ENCODE measurements at regions not wholly inside any gene's neighbourhood (a gene's known extent, or its start where the extent isn't known, plus 50 kb on each side); places are given as distances from the start of the nearest gene placed in this dataset.

- H3K27ac ChIP-seq (ENCODE audit: low read depth, low read length, poor library complexity, severe bottlenecking), result no peak overlapping the region
- TF ChIP-seq, protein P1, sequence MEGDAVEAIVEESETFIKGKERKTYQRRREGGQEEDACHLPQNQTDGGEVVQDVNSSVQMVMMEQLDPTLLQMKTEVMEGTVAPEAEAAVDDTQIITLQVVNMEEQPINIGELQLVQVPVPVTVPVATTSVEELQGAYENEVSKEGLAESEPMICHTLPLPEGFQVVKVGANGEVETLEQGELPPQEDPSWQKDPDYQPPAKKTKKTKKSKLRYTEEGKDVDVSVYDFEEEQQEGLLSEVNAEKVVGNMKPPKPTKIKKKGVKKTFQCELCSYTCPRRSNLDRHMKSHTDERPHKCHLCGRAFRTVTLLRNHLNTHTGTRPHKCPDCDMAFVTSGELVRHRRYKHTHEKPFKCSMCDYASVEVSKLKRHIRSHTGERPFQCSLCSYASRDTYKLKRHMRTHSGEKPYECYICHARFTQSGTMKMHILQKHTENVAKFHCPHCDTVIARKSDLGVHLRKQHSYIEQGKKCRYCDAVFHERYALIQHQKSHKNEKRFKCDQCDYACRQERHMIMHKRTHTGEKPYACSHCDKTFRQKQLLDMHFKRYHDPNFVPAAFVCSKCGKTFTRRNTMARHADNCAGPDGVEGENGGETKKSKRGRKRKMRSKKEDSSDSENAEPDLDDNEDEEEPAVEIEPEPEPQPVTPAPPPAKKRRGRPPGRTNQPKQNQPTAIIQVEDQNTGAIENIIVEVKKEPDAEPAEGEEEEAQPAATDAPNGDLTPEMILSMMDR (conservative IDR thresholded peaks at IDR 0.05; ENCODE audit: low read depth, low read length), result no peak
- no peak for TF ChIP-seq EZH2 (IDR thresholded peaks at IDR 0.05; ENCODE audit: borderline replicate concordance, low read depth, low read length, poor library complexity, severe bottlenecking)
- BruUV-seq (replicated peaks), result no TSS peak
- intact Hi-C loops (cut with micrococcal nuclease; ENCODE audit: unreplicated experiment), result no loop called here
- no peaks in the 10 kb centered on the region for H3K36me3 ChIP-seq (ENCODE audit: insufficient read depth, low read length, poor library complexity, severe bottlenecking)
- ChIA-PET CTCF (no interaction called here), POLR2A (ENCODE audit: low non-redundant PET) (no interaction called here)
- no peaks in the 10 kb centered on the region for H3K9me3 ChIP-seq (ENCODE audit: low read depth, low read length, poor library complexity, severe bottlenecking)
- no peak for DNase-seq (ENCODE audit: low spot score)
- no peaks in the 10 kb centered on the region for H3K4me1 ChIP-seq (ENCODE audit: insufficient read depth, low read length, poor library complexity, severe bottlenecking)
- no peaks in the 10 kb centered on the region for H3K27me3 ChIP-seq (replicated peaks; ENCODE audit: insufficient read depth, low read depth, low read length, poor library complexity)
- no peak overlapping the region for H3K4me3 ChIP-seq (ENCODE audit: low read depth, low read length, poor library complexity, severe bottlenecking)
Observed at GRCh38 chr4:66647926-66648325, 897.4 kb downstream of the CENPC start.

- TF ChIP-seq, protein P1 (conservative IDR thresholded peaks at IDR 0.05; ENCODE audit: low read depth, low read length), result no peak
- TF ChIP-seq EZH2 (IDR thresholded peaks at IDR 0.05; ENCODE audit: borderline replicate concordance, low read depth, low read length, poor library complexity, severe bottlenecking), result no peak
- ChIA-PET CTCF (no interaction called here), POLR2A (ENCODE audit: low non-redundant PET) (no interaction called here)
- DNase-seq (ENCODE audit: low spot score), result no peak
- no peaks in the 10 kb centered on the region for H3K27me3 ChIP-seq (replicated peaks; ENCODE audit: insufficient read depth, low read depth, low read length, poor library complexity)
- H3K4me1 ChIP-seq (ENCODE audit: insufficient read depth, low read length, poor library complexity, severe bottlenecking), result no peaks in the 10 kb centered on the region
- H3K4me3 ChIP-seq (ENCODE audit: low read depth, low read length, poor library complexity, severe bottlenecking), result no peak overlapping the region
- H3K27ac ChIP-seq (ENCODE audit: low read depth, low read length, poor library complexity, severe bottlenecking), result no peak overlapping the region
- H3K36me3 ChIP-seq (ENCODE audit: insufficient read depth, low read length, poor library complexity, severe bottlenecking), result no peaks in the 10 kb centered on the region
- H3K9me3 ChIP-seq (ENCODE audit: low read depth, low read length, poor library complexity, severe bottlenecking), result no peaks in the 10 kb centered on the region
- BruUV-seq (replicated peaks), result no TSS peak
- intact Hi-C loops (cut with micrococcal nuclease; ENCODE audit: unreplicated experiment), result no loop called here
Observed at GRCh38 chr4:66647476-66647875, 897.8 kb downstream of the CENPC start.

DNA sequence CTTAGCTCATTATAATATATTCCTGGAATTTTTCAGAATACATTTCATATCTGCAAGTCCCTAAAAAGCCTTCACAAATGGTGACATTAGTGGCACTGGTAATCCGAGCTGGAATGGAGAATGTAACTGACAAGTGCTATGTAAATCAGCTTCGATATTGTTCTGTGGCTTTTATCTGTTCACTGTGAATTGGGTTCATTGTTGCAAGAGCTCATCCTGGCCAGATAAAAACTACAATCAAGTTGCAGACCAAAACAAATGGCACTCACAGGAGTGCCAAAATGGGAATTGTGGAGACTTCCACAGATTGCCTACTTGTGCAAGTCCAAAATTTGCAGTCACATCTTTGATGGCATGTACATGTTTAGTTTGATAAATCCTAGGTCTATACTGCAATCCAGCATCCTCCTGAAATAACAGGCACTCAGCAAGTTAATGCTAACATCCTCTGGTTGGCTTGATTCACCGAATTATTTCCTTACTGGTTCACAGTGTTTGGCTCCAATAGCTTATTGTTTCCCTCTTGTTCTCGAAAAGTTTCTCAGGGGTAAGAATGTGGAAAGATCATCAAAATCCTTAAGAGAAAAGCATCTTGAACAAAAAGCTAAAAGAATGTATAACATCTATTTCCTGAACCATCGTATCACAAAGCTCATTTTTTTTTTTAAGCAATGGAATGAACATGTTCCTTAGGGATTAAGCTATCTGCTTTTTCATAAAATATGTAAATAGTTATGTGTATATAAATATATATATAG lies 904.9 kb downstream of the CENPC start:
- intact Hi-C loops (cut with micrococcal nuclease; ENCODE audit: unreplicated experiment), result no loop called here
- ChIA-PET CTCF (no interaction called here), POLR2A (ENCODE audit: low non-redundant PET) (no interaction called here)

More for the DNA sequence above, 904.9 kb downstream of the CENPC start:
- H3K4me3 ChIP-seq (ENCODE audit: low read depth, low read length, poor library complexity, severe bottlenecking), result no peak overlapping the region
- no peaks in the 10 kb centered on the region for H3K9me3 ChIP-seq (ENCODE audit: low read depth, low read length, poor library complexity, severe bottlenecking)
- H3K36me3 ChIP-seq (ENCODE audit: insufficient read depth, low read length, poor library complexity, severe bottlenecking), result no peaks in the 10 kb centered on the region
- TF ChIP-seq, protein P1 (conservative IDR thresholded peaks at IDR 0.05; ENCODE audit: low read depth, low read length), result no peak
- TF ChIP-seq EZH2 (IDR thresholded peaks at IDR 0.05; ENCODE audit: borderline replicate concordance, low read depth, low read length, poor library complexity, severe bottlenecking), result no peak
- H3K27ac ChIP-seq (ENCODE audit: low read depth, low read length, poor library complexity, severe bottlenecking), result no peak overlapping the region
- BruUV-seq (replicated peaks), result no TSS peak
- DNase-seq (ENCODE audit: low spot score), result no peak
- H3K27me3 ChIP-seq (replicated peaks; ENCODE audit: insufficient read depth, low read depth, low read length, poor library complexity), result no peaks in the 10 kb centered on the region
- H3K4me1 ChIP-seq (ENCODE audit: insufficient read depth, low read length, poor library complexity, severe bottlenecking), result no peaks in the 10 kb centered on the region
